ENCODE measurements at regions not wholly inside any gene's neighbourhood (a gene's known extent, or its start where the extent isn't known, plus 50 kb on each side); places are given as distances from the start of the nearest gene placed in this dataset.

DNA sequence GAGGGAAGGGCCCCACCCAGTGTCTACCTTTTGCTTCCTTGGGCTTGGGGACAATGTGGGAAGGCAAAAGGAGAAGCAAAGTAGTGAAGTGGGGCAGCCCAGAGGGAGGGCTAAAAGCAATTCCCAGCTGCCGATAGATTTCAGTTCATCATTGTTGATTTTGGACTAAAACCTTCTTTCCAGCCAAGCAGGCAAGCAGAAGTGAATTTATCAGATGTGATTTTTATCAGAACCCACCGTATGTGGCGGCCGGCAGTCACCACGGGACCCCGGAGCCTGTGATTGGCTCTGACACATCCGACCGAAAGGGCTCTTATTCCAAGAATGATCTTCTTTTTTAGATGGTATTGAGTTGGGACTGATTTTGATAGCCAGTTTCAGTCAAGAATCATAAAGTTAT is 559.9 kb downstream of the PSAT1 start:
- TF ChIP-seq, protein P1, sequence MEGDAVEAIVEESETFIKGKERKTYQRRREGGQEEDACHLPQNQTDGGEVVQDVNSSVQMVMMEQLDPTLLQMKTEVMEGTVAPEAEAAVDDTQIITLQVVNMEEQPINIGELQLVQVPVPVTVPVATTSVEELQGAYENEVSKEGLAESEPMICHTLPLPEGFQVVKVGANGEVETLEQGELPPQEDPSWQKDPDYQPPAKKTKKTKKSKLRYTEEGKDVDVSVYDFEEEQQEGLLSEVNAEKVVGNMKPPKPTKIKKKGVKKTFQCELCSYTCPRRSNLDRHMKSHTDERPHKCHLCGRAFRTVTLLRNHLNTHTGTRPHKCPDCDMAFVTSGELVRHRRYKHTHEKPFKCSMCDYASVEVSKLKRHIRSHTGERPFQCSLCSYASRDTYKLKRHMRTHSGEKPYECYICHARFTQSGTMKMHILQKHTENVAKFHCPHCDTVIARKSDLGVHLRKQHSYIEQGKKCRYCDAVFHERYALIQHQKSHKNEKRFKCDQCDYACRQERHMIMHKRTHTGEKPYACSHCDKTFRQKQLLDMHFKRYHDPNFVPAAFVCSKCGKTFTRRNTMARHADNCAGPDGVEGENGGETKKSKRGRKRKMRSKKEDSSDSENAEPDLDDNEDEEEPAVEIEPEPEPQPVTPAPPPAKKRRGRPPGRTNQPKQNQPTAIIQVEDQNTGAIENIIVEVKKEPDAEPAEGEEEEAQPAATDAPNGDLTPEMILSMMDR (conservative IDR thresholded peaks at IDR 0.05): no peak
- TF ChIP-seq ZFX (IDR thresholded peaks at IDR 0.05): no peak
